ENCODE measurements at regions not wholly inside any gene's neighbourhood (a gene's known extent, or its start where the extent isn't known, plus 50 kb on each side); places are given as distances from the start of the nearest gene placed in this dataset.

- peaks cover 0 to 1% of the 10 kb centered on the region in 2 donors for H3K27me3 Mint-ChIP-seq
- no peak for DNase-seq
- no peak overlapping the region for H3K27ac ChIP-seq (ENCODE audit: low read length)
- H3K36me3 Mint-ChIP-seq, result no peaks in the 10 kb centered on the region
- peaks cover 0 to 3% (median 0%) of the 10 kb centered on the region in 3 donors for H3K9me3 Mint-ChIP-seq
- H3K4me3 Mint-ChIP-seq, result no peak overlapping the region
- H3K4me3 ChIP-seq (ENCODE audit: control insufficient read depth in 1 of 2, extremely low read depth in 1 of 2, low read length in 1 of 2), result no peak overlapping the region
- no peaks in the 10 kb centered on the region for H3K9me3 ChIP-seq
- no peak overlapping the region for H3K27ac Mint-ChIP-seq
- H3K4me1 ChIP-seq (ENCODE audit: control insufficient read depth in 1 of 2, extremely low read depth in 1 of 2, insufficient read depth in 2 of 2, low read length in 2 of 2), result no peaks in the 10 kb centered on the region
- ATAC-seq (replicated peaks in 1 of 4), result no peak
- H3K27me3 ChIP-seq (replicated peaks in 1 of 2; ENCODE audit: control insufficient read depth in 2 of 2, extremely low read depth in 1 of 2, insufficient read depth in 2 of 2, low read length in 1 of 2), result no peaks in the 10 kb centered on the region
- CTCF ChIA-PET, result no interaction called here
- H3K36me3 ChIP-seq (ENCODE audit: control insufficient read depth in 2 of 2, extremely low read depth in 1 of 2, insufficient read depth in 1 of 2, low read length in 1 of 2), result no peaks in the 10 kb centered on the region
- POLR2A ChIA-PET, result no interaction called here
- H3K4me1 Mint-ChIP-seq, result no peaks in the 10 kb centered on the region
Measured at GRCh38 chr9:118104363-118104762, 400.2 kb downstream of the TLR4 start.

GRCh38 chr9:118108971-118109370 lies 404.8 kb downstream of the TLR4 start:
- H3K4me3 Mint-ChIP-seq, result no peak overlapping the region
- Histone ChIP-seq H3K9me3 (no peaks in the 10 kb centered on the region), H3K4me3 (ENCODE audit: control insufficient read depth in 1 of 2, extremely low read depth in 1 of 2, low read length in 1 of 2) (no peak overlapping the region), H3K27ac (ENCODE audit: low read length) (no peak overlapping the region), H3K4me1 (ENCODE audit: control insufficient read depth in 1 of 2, extremely low read depth in 1 of 2, insufficient read depth in 2 of 2, low read length in 2 of 2) (no peaks in the 10 kb centered on the region), H3K27me3 (replicated peaks in 1 of 2; ENCODE audit: control insufficient read depth in 2 of 2, extremely low read depth in 1 of 2, insufficient read depth in 2 of 2, low read length in 1 of 2) (no peaks in the 10 kb centered on the region), H3K36me3 (ENCODE audit: control insufficient read depth in 2 of 2, extremely low read depth in 1 of 2, insufficient read depth in 1 of 2, low read length in 1 of 2) (no peaks in the 10 kb centered on the region)
- H3K36me3 Mint-ChIP-seq, result no peaks in the 10 kb centered on the region
- ChIA-PET POLR2A (interaction anchor here in 1 of 2 donors (0.6 kb wide), 1 partner anchor 229 kb away, joined by 5 read pairs; no protein-coding TSS in a partner anchor), CTCF (no interaction called here)
- H3K9me3 Mint-ChIP-seq, result peaks cover 0 to 4% (median 3%) of the 10 kb centered on the region in 3 donors
- no peaks in the 10 kb centered on the region for H3K4me1 Mint-ChIP-seq
- ATAC-seq (replicated peaks in 1 of 4) (no peak), DNase-seq (no peak)
- H3K27me3 Mint-ChIP-seq, result peaks cover 0 to 1% of the 10 kb centered on the region in 2 donors
- no CpG with 5 or more reads among the region's 1 CpG for WGBS (ENCODE audit: insufficient coverage)
- no peak overlapping the region for H3K27ac Mint-ChIP-seq

- POLR2A ChIA-PET, result no interaction called here
- peaks cover 0 to 4% (median 3%) of the 10 kb centered on the region in 3 donors for H3K9me3 Mint-ChIP-seq
- no peaks in the 10 kb centered on the region for H3K36me3 Mint-ChIP-seq
- ATAC-seq (replicated peaks in 1 of 4), result no peak
- WGBS (ENCODE audit: insufficient coverage), result 33% methylated on average over 1 of the region's 3 CpGs
- no peaks in the 10 kb centered on the region for H3K4me1 Mint-ChIP-seq
- H3K4me1 ChIP-seq (ENCODE audit: control insufficient read depth in 1 of 2, extremely low read depth in 1 of 2, insufficient read depth in 2 of 2, low read length in 2 of 2), result no peaks in the 10 kb centered on the region
- no peaks in the 10 kb centered on the region for H3K9me3 ChIP-seq
- peaks cover 0 to 1% of the 10 kb centered on the region in 2 donors for H3K27me3 Mint-ChIP-seq
- no peak overlapping the region for H3K27ac ChIP-seq (ENCODE audit: low read length)
- H3K27ac Mint-ChIP-seq, result no peak overlapping the region
- CTCF ChIA-PET, result no interaction called here
- DNase-seq, result no peak
- H3K4me3 Mint-ChIP-seq, result no peak overlapping the region
- no peaks in the 10 kb centered on the region for H3K27me3 ChIP-seq (replicated peaks in 1 of 2; ENCODE audit: control insufficient read depth in 2 of 2, extremely low read depth in 1 of 2, insufficient read depth in 2 of 2, low read length in 1 of 2)
- H3K4me3 ChIP-seq (ENCODE audit: control insufficient read depth in 1 of 2, extremely low read depth in 1 of 2, low read length in 1 of 2), result no peak overlapping the region
- no peaks in the 10 kb centered on the region for H3K36me3 ChIP-seq (ENCODE audit: control insufficient read depth in 2 of 2, extremely low read depth in 1 of 2, insufficient read depth in 1 of 2, low read length in 1 of 2)
Measured at GRCh38 chr9:118109542-118109941, 405.3 kb downstream of the TLR4 start.

- Histone ChIP-seq H3K27me3 (replicated peaks in 1 of 2; ENCODE audit: control insufficient read depth in 2 of 2, extremely low read depth in 1 of 2, insufficient read depth in 2 of 2, low read length in 1 of 2) (no peaks in the 10 kb centered on the region), H3K4me1 (ENCODE audit: control insufficient read depth in 1 of 2, extremely low read depth in 1 of 2, insufficient read depth in 2 of 2, low read length in 2 of 2) (no peaks in the 10 kb centered on the region), H3K9me3 (no peaks in the 10 kb centered on the region), H3K4me3 (ENCODE audit: control insufficient read depth in 1 of 2, extremely low read depth in 1 of 2, low read length in 1 of 2) (no peak overlapping the region), H3K36me3 (ENCODE audit: control insufficient read depth in 2 of 2, extremely low read depth in 1 of 2, insufficient read depth in 1 of 2, low read length in 1 of 2) (no peaks in the 10 kb centered on the region), H3K27ac (ENCODE audit: low read length) (no peak overlapping the region)
- H3K27me3 Mint-ChIP-seq, result no peaks in the 10 kb centered on the region
- no CpG with 5 or more reads among the region's 2 CpGs for WGBS (ENCODE audit: insufficient coverage)
- POLR2A ChIA-PET, result no interaction called here
- H3K4me1 Mint-ChIP-seq, result no peaks in the 10 kb centered on the region
- ATAC-seq (replicated peaks in 1 of 4) (no peak), DNase-seq (no peak)
- H3K36me3 Mint-ChIP-seq, result no peaks in the 10 kb centered on the region
- H3K4me3 Mint-ChIP-seq, result no peak overlapping the region
- no peak overlapping the region for H3K27ac Mint-ChIP-seq
- no peaks in the 10 kb centered on the region for H3K9me3 Mint-ChIP-seq
- CTCF ChIA-PET, result no interaction called here
Measured at GRCh38 chr9:118121361-118121760, 417.2 kb downstream of the TLR4 start.

- ChIA-PET POLR2A (no interaction called here), CTCF (no interaction called here)
- Histone ChIP-seq H3K9me3 (no peaks in the 10 kb centered on the region), H3K4me3 (ENCODE audit: control insufficient read depth in 1 of 2, extremely low read depth in 1 of 2, low read length in 1 of 2) (no peak overlapping the region), H3K4me1 (ENCODE audit: control insufficient read depth in 1 of 2, extremely low read depth in 1 of 2, insufficient read depth in 2 of 2, low read length in 2 of 2) (no peaks in the 10 kb centered on the region), H3K27me3 (replicated peaks in 1 of 2; ENCODE audit: control insufficient read depth in 2 of 2, extremely low read depth in 1 of 2, insufficient read depth in 2 of 2, low read length in 1 of 2) (no peaks in the 10 kb centered on the region), H3K27ac (ENCODE audit: low read length) (no peak overlapping the region), H3K36me3 (ENCODE audit: control insufficient read depth in 2 of 2, extremely low read depth in 1 of 2, insufficient read depth in 1 of 2, low read length in 1 of 2) (no peaks in the 10 kb centered on the region)
- no peaks in the 10 kb centered on the region for H3K27me3 Mint-ChIP-seq
- H3K4me1 Mint-ChIP-seq, result no peaks in the 10 kb centered on the region
- H3K27ac Mint-ChIP-seq, result no peak overlapping the region
- H3K9me3 Mint-ChIP-seq, result peaks cover 5 to 12% (median 6%) of the 10 kb centered on the region in 3 donors
- WGBS (ENCODE audit: insufficient coverage), result 100% methylated on average over 2 of the region's 2 CpGs
- ATAC-seq (replicated peaks in 1 of 4) (no peak), DNase-seq (no peak)
- no peak overlapping the region for H3K4me3 Mint-ChIP-seq
- H3K36me3 Mint-ChIP-seq, result no peaks in the 10 kb centered on the region
Measured at GRCh38 chr9:118128313-118128712, 424.1 kb downstream of the TLR4 start.

GRCh38 chr9:118129541-118129940 lies 425.3 kb downstream of the TLR4 start:
- no peak overlapping the region for H3K27ac ChIP-seq (ENCODE audit: low read length)
- no peaks in the 10 kb centered on the region for H3K27me3 Mint-ChIP-seq
- H3K4me1 ChIP-seq (ENCODE audit: control insufficient read depth in 1 of 2, extremely low read depth in 1 of 2, insufficient read depth in 2 of 2, low read length in 2 of 2), result no peaks in the 10 kb centered on the region
- H3K36me3 Mint-ChIP-seq, result no peaks in the 10 kb centered on the region
- no peak overlapping the region for H3K27ac Mint-ChIP-seq
- CTCF ChIA-PET, result no interaction called here
- no peak for DNase-seq
- H3K4me3 Mint-ChIP-seq, result no peak overlapping the region
- peaks cover 5 to 12% (median 6%) of the 10 kb centered on the region in 3 donors for H3K9me3 Mint-ChIP-seq
- no peaks in the 10 kb centered on the region for H3K4me1 Mint-ChIP-seq
- H3K4me3 ChIP-seq (ENCODE audit: control insufficient read depth in 1 of 2, extremely low read depth in 1 of 2, low read length in 1 of 2), result no peak overlapping the region
- no peaks in the 10 kb centered on the region for H3K27me3 ChIP-seq (replicated peaks in 1 of 2; ENCODE audit: control insufficient read depth in 2 of 2, extremely low read depth in 1 of 2, insufficient read depth in 2 of 2, low read length in 1 of 2)
- no CpG with 5 or more reads among the region's 3 CpGs for WGBS (ENCODE audit: insufficient coverage)
- POLR2A ChIA-PET, result no interaction called here
- H3K36me3 ChIP-seq (ENCODE audit: control insufficient read depth in 2 of 2, extremely low read depth in 1 of 2, insufficient read depth in 1 of 2, low read length in 1 of 2), result no peaks in the 10 kb centered on the region
- no peaks in the 10 kb centered on the region for H3K9me3 ChIP-seq
- ATAC-seq (replicated peaks in 1 of 4), result no peak

GRCh38 chr9:118148990-118149389 lies 444.8 kb downstream of the TLR4 start:
- no peaks in the 10 kb centered on the region for H3K27me3 ChIP-seq (replicated peaks in 1 of 2; ENCODE audit: control insufficient read depth in 2 of 2, extremely low read depth in 1 of 2, insufficient read depth in 2 of 2, low read length in 1 of 2)
- Mint-ChIP-seq H3K36me3 (no peaks in the 10 kb centered on the region), H3K4me3 (no peak overlapping the region), H3K27ac (no peak overlapping the region), H3K27me3 (no peaks in the 10 kb centered on the region), H3K9me3 (peaks cover 2 to 15% (median 11%) of the 10 kb centered on the region in 3 donors), H3K4me1 (no peaks in the 10 kb centered on the region)
- ChIA-PET CTCF (no interaction called here), POLR2A (no interaction called here)
- H3K9me3 ChIP-seq, result no peaks in the 10 kb centered on the region
- no CpG with 5 or more reads among the region's 1 CpG for WGBS (ENCODE audit: insufficient coverage)
- H3K4me3 ChIP-seq (ENCODE audit: control insufficient read depth in 1 of 2, extremely low read depth in 1 of 2, low read length in 1 of 2), result no peak overlapping the region
- no peaks in the 10 kb centered on the region for H3K4me1 ChIP-seq (ENCODE audit: control insufficient read depth in 1 of 2, extremely low read depth in 1 of 2, insufficient read depth in 2 of 2, low read length in 2 of 2)
- DNase-seq, result no peak
- ATAC-seq (replicated peaks in 1 of 4), result no peak
- H3K36me3 ChIP-seq (ENCODE audit: control insufficient read depth in 2 of 2, extremely low read depth in 1 of 2, insufficient read depth in 1 of 2, low read length in 1 of 2), result no peaks in the 10 kb centered on the region
- H3K27ac ChIP-seq (ENCODE audit: low read length), result no peak overlapping the region

Measured in T-cell (primary cell).